Activated naive CD4-positive, alpha-beta T cell (primary cell): ENCODE measurements at regions not wholly inside any gene's neighbourhood (a gene's known extent, or its start where the extent isn't known, plus 50 kb on each side); places are given as distances from the start of the nearest gene placed in this dataset.

Experiments used
- DNase-seq, 4 experiments: peaks; one replicate each; lab custom pipeline; 2025; lab: John Stamatoyannopoulos, UW

- DNase-seq, result no peak
These were observed 188.8 kb downstream of the TSHZ3 start for GRCh38 chr19:31160336-31160926.

- DNase-seq, result no peak
These were observed 195.2 kb downstream of the TSHZ3 start for GRCh38 chr19:31154021-31154420.

GRCh38 chr19:31152906-31153305 lies 196.3 kb downstream of the TSHZ3 start:
- DNase-seq, result no peak

GRCh38 chr19:31149441-31149941 lies 199.7 kb downstream of the TSHZ3 start:
- no peak for DNase-seq

- no peak for DNase-seq
These were observed 200.6 kb downstream of the TSHZ3 start for GRCh38 chr19:31148671-31149070.

GRCh38 chr19:31147234-31147633 lies 202.0 kb downstream of the TSHZ3 start:
- DNase-seq, result no peak

GRCh38 chr19:31146546-31147183 lies 202.6 kb downstream of the TSHZ3 start:
- DNase-seq, result no peak

- DNase-seq, result no peak
These were observed 203.2 kb downstream of the TSHZ3 start for GRCh38 chr19:31146015-31146414.

- DNase-seq, result no peak
These were observed 204.2 kb downstream of the TSHZ3 start for GRCh38 chr19:31145007-31145406.

GRCh38 chr19:31144075-31144870 lies 205.0 kb downstream of the TSHZ3 start:
- DNase-seq, result no peak

GRCh38 chr19:31141301-31141700 lies 207.9 kb downstream of the TSHZ3 start:
- DNase-seq, result no peak

GRCh38 chr19:31140717-31141116 lies 208.5 kb downstream of the TSHZ3 start:
- no peak for DNase-seq

GRCh38 chr19:31139871-31140505 lies 209.2 kb downstream of the TSHZ3 start:
- DNase-seq, result no peak

GRCh38 chr19:31138077-31138476 lies 211.2 kb downstream of the TSHZ3 start:
- DNase-seq, result no peak

- DNase-seq, result no peak
These were observed 213.4 kb downstream of the TSHZ3 start for GRCh38 chr19:31135841-31136240.

GRCh38 chr19:31132753-31133110 lies 216.5 kb downstream of the TSHZ3 start:
- DNase-seq, result no peak

- no peak for DNase-seq
These were observed 220.9 kb downstream of the TSHZ3 start for GRCh38 chr19:31128291-31128690.

- DNase-seq, result no peak
These were observed 221.9 kb downstream of the TSHZ3 start for GRCh38 chr19:31127134-31127967.

- no peak for DNase-seq
These were observed 223.0 kb downstream of the TSHZ3 start for GRCh38 chr19:31126236-31126635.

GRCh38 chr19:31125071-31125470 lies 224.2 kb downstream of the TSHZ3 start:
- no peak for DNase-seq

GRCh38 chr19:31121501-31121900 lies 227.7 kb downstream of the TSHZ3 start:
- DNase-seq, result no peak

- no peak for DNase-seq
These were observed 228.3 kb downstream of the TSHZ3 start for GRCh38 chr19:31120952-31121351.
